ENCODE measurements at regions not wholly inside any gene's neighbourhood (a gene's known extent, or its start where the extent isn't known, plus 50 kb on each side); places are given as distances from the start of the nearest gene placed in this dataset.

GRCh38 chr2:57862727-57863126 lies 183.9 kb upstream of the VRK2 start:
- TF ChIP-seq, protein P1, sequence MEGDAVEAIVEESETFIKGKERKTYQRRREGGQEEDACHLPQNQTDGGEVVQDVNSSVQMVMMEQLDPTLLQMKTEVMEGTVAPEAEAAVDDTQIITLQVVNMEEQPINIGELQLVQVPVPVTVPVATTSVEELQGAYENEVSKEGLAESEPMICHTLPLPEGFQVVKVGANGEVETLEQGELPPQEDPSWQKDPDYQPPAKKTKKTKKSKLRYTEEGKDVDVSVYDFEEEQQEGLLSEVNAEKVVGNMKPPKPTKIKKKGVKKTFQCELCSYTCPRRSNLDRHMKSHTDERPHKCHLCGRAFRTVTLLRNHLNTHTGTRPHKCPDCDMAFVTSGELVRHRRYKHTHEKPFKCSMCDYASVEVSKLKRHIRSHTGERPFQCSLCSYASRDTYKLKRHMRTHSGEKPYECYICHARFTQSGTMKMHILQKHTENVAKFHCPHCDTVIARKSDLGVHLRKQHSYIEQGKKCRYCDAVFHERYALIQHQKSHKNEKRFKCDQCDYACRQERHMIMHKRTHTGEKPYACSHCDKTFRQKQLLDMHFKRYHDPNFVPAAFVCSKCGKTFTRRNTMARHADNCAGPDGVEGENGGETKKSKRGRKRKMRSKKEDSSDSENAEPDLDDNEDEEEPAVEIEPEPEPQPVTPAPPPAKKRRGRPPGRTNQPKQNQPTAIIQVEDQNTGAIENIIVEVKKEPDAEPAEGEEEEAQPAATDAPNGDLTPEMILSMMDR (IDR thresholded peaks at IDR 0.05): no peak
- no peak for TF ChIP-seq POLR2A (IDR thresholded peaks at IDR 0.05)
